HFF-Myc (cell line): ENCODE measurements at regions not wholly inside any gene's neighbourhood (a gene's known extent, or its start where the extent isn't known, plus 50 kb on each side); places are given as distances from the start of the nearest gene placed in this dataset.

ENCODE experiments used
- DNase-seq: peaks from one replicate; pipeline ENCODE4 v3.0.0-alpha.2; 2011; ENCODE audit warnings: low read depth; ENCODE audit errors: extremely low read depth
- H3K4me3 ChIP-seq: replicated peaks from 2 replicates; pipeline ENCODE4 v1.5.1; 2011; ENCODE audit warnings: low read depth, mild to moderate bottlenecking, control low read depth, low read length
- TF ChIP-seq, protein P1 (sequence below): IDR thresholded peaks from 2 replicates; pipeline ENCODE4 v1.5.1; 2012; ENCODE audit warnings: mild to moderate bottlenecking, low read depth, low read length, control low read depth; ENCODE audit errors: missing control alignments

GRCh38 chr11:70016666-70017367, 61.3 kb upstream of the ANO1 start:
- no peak for DNase-seq
- TF ChIP-seq, protein P1, sequence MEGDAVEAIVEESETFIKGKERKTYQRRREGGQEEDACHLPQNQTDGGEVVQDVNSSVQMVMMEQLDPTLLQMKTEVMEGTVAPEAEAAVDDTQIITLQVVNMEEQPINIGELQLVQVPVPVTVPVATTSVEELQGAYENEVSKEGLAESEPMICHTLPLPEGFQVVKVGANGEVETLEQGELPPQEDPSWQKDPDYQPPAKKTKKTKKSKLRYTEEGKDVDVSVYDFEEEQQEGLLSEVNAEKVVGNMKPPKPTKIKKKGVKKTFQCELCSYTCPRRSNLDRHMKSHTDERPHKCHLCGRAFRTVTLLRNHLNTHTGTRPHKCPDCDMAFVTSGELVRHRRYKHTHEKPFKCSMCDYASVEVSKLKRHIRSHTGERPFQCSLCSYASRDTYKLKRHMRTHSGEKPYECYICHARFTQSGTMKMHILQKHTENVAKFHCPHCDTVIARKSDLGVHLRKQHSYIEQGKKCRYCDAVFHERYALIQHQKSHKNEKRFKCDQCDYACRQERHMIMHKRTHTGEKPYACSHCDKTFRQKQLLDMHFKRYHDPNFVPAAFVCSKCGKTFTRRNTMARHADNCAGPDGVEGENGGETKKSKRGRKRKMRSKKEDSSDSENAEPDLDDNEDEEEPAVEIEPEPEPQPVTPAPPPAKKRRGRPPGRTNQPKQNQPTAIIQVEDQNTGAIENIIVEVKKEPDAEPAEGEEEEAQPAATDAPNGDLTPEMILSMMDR, result no peak
- no peak overlapping the region for H3K4me3 ChIP-seq

DNA sequence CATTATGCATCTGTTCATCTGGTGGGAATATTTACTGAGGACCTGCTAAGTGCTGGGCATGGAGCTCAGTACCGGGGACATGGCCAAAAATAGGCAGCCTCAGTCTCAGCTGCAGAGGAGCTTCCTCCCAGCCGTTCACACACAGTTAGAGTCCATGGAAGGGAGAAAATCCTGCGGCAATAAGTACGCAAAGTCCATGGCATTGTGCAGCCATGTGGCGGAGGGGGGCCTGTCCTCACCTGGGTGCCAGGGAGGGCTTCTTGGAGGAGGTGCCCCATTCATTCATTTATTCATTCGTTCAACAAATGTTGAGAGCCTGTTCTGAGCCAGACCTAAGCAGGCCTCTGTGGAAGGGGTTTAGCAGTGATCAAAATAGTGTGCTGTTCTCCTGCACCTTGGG, 59.3 kb upstream of the ANO1 start:
- TF ChIP-seq, protein P1, result no peak
- no peak for DNase-seq

DNA sequence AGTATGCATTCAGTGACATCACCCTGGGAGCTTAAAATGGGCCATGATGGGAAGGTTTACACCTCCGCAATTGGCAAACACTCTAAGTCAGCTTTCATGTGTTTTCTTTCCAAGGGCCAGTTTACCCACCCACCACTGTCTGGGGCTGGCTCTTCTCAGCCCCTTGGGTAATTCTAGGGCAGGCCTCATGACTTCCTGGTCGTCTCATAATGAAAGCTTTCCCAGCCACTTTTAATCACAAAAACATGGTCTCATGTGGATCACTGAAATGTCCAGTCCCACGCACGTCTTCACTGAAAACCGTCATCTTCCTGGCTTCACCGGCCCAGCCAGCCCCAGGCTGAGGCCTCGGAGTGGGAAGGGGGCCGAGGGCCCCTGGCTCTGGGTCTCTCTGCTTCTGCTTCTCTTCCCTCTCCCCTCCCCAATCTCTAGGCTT, 58.5 kb upstream of the ANO1 start:
- DNase-seq, result no peak
- no peak overlapping the region for H3K4me3 ChIP-seq
- TF ChIP-seq, protein P1, result no peak

More for the DNA sequence above, 59.3 kb upstream of the ANO1 start:
- H3K4me3 ChIP-seq, result no peak overlapping the region

DNA sequence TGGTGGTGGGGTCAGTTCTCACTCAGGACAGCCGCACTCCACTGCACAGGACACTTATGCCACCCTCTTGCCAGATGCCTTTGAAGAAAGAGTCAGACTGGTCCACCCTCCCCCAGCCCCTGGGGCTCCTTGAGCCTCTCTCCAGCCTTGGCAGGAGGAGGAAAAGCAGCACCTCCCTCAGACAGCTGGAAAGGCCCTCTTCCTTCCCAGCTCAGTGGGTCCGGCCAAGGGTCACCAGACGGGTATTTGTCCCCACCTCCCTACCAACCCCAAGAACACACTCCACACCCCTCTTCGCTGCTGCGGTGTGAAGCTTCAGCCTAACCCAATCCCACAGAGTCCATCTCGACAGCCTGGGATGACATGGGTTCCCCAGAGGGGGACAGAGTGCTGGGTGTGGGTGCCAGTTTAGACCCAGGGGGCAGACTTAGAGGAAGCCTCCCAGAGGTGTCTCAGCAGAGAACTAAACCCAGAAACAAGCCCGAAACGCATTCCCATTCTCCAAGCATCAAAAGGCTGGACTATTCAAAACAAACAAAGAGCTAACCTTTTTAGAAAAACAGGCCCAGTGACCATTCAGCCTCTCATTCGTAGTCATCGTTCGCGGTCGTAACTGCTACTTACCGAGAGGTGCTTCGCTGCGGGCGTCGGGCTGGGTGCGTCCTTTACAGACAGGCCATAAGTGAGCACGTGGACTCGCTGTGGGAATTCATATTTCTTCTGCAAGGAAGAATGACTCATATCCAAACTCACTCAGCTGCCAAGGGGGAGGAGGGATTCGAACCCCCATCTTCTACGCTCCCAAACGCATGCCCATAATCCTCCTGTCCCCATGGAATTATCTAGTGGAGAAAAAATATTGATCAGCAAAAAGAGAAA, 57.5 kb upstream of the ANO1 start:
- TF ChIP-seq, protein P1, result no peak
- DNase-seq, result no peak
- H3K4me3 ChIP-seq, result no peak overlapping the region

DNA sequence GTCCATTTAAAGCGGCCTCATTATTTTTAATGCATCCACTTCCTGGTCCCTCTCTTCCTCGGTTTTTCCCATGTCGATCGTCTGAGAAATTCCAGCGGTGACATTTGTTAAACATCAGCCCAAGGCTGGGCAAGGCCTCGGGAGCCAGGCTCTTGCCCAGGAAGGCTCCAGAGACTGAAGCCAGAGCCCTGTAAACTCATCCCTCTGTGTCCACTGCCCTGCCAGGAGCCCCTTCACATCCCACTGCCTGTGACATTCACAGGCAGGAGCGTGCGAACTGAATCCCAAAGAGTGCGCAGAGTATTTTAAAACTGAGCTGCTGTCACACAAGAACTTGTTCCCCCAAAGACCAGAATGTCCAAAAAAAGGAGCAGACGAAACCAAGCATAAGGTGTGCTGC, 56.5 kb upstream of the ANO1 start:
- no peak overlapping the region for H3K4me3 ChIP-seq
- TF ChIP-seq, protein P1, result no peak
- no peak for DNase-seq

GRCh38 chr11:70024036-70024772, 53.9 kb upstream of the ANO1 start:
- TF ChIP-seq, protein P1, result no peak
- H3K4me3 ChIP-seq, result no peak overlapping the region
- DNase-seq, result no peak
